ENCODE measurements at regions not wholly inside any gene's neighbourhood (a gene's known extent, or its start where the extent isn't known, plus 50 kb on each side); places are given as distances from the start of the nearest gene placed in this dataset.
A peak's percentile ranks its signal among the peaks of the same experiment; 100 is the strongest.

DNA sequence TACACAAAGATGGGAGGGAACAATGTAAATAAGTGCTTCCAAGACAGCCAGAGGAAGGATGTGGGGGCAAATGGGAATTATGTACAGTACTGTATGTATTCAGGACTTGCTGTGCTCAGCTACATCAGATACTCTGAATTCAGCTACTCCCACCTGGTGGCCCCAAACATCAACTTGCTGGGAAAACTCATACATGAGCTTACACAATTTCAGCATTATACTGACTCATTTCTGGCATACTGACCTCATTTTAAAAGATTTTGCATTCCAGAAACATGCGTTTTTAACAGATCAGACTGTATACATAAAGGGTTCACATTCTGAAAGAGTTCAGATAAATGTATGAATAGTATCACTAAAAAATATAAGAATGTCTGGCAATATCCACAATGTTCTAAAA, 59.7 kb downstream of the GPX5 start:
- peak; percentile 52 for DNase-seq (ENCODE audit: low spot score)
- no peak for FAIRE-seq

DNA sequence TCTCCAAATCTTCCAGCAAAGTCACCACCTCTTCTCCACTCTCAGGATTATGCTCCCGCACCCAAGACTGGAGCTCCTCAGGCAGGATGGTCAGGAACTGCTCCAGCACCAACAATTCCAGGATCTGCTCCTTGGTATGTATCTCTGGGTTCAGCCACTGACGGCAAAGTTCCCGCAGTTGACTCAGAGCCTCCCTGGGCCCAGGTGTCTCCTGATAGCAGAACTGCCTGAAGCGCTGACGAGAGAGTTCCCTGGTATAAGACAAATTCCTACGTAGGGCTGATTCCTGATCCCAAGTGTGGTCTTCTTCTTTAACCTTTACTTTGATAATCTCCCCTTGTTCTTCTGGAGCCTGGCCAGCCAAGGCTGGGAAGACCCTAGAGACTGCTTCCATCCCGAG, 60.6 kb downstream of the GPX5 start:
- FAIRE-seq = no peak
- DNase-seq (ENCODE audit: low spot score) = no peak

DNA sequence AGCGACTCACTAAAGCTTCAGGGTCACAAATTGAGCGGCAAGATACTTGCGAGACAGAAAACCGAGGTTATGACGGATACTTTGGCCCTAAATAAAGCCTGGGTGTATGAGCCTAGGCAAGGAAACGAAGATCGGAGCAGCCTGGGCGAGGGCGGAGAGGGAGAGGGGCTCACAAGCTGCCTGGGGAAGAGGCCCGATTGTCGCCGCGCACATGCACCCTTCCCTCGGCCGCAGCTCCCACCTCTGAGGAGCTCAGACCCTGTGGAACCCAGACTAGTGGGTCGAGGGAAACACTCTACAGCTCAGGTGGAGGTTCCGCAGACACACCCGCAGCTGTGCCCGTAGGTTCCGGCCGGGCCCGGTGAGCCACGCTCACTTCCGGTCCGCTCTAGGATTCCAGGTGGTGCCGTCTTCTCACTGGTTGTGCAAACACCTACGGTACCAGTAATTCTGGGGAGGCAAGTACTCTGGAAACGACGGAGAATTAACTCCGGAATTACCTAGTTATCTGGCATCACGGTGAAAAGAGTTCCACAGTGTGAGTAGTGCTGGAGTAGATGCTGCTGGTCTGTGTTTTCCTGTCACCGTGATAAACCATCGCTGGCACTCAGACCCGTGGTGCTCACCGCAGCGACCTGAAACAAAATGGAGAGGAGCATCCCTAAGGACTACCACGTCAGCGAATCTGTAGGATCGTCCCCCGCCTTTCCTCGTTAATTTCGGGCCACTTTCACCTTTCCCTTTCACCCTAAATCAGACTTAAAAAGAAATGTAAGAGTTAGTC, 61.5 kb downstream of the GPX5 start:
- DNase-seq (ENCODE audit: low spot score) = peak; percentile 59
- no peak for FAIRE-seq

DNA sequence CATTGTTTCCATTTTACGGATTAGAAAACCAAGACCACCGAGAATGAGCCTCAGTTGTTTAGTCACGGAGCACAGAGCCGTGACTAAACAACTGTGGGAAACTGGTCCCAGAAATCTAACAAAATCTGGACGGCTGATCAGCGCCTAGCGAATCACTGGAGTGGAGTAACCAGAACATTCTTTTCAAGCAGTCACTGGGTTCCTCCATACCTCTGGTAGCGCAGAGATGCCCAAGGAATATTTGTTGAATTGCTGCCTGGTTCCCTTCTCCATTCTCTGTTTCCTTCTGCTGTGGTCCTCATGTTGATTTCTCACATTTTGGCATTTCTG, 62.0 kb downstream of the GPX5 start:
- DNase-seq (ENCODE audit: low spot score) (no peak), FAIRE-seq (no peak)

DNA sequence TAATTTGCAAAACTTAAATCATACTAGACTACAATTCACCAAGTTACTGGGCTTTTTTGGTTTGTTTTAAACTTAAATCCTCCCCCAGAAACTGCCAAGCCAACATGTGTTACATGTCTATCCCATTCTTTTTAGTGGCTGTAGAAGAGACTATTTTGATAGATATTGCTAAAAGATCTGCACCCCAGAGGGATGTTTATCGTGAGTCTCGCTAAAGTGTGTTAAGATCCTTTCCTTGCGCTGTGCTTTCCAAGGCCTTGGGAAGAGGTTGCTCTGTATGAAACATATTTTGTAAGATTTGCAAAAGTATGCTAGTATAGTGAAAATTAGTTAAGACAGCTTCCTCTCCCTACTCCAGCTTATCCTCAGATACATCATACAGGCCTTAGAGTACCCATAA, 63.0 kb downstream of the GPX5 start:
- FAIRE-seq = no peak
- DNase-seq (ENCODE audit: low spot score) = no peak

DNA sequence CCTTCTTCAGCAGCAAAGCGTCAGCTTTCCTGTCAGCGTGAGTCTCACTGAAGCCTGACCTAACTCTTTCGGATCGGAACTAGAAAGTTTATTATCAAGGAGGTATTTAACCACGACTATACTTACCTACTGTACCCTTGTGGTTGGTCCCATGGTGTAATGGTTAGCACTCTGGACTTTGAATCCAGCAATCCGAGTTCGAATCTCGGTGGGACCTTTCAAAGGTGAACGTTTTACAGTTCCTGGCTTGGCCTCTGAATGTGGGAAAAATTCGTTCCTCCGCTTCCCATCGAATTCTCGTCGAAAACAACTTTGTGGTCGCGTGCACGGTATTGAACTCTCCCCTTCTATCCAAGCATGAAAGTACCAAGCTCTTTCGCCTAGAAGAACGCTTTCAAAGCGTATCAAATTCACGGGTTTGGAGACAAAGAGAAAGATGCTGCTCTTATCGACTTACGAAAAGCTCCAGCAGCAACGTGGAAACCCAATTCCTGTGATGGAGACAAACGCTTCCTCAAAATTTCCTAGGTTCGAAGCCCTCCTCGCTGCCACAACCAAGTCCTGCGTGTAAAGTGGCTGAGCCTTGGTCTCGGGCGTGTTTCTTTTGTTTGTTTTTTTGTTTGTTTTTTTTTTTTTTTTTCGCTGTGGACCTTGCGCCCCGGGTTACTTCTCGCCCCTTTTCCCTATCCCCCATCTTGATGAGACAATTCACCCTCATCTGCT, 63.7 kb downstream of the GPX5 start:
- DNase-seq (ENCODE audit: low spot score) (peak; percentile 96), FAIRE-seq (peak; percentile 88)

DNA sequence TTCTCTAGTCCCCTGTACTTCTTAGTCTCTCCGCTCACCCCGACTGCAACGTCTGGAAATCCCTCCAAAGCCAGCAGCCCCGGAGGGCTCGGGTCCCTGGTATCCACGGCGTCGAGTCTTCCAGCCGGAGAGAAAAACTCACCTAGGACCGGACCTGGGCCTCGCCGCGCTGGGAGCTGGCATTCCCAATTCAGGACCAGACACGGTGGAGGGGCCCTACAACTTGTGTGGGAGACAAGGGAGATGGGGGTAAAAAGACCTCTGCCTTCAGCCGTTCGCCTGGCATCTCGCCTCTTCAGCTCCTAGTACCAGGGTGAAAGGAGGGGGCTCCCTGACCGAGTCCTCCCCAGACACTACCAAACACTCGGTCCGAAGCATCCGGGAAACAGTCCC, 64.3 kb downstream of the GPX5 start:
- no peak for DNase-seq (ENCODE audit: low spot score)
- no peak for FAIRE-seq

DNA sequence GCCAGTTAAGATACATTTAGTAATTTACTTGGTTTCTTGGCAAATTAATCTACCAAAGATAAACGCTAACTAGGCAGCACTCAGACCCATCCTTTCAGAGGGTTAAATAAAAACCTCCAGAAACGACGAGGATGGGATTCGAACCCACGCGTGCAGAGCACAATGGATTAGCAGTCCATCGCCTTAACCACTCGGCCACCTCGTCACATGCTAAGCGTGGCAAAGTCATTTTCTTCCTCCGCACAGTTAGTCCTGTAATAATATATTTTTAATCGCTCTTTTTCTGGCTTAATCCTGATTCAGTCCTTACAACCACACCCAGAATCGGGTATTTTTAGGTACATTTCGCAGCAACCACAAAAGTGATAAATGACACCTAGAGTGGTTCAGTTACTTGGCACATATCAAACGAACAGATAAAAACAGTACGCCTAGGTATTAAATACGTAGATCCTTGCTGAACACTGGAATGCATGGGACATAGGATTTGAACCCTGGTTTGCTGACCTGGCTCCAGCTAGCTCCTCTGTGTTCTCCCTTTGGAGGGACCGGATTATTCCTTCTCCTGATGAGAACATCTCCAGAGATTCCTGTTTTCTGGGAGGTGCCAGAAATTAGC, 71.6 kb downstream of the GPX5 start:
- DNase-seq (ENCODE audit: low spot score) = peak; percentile 74
- FAIRE-seq = peak; percentile 59

DNA sequence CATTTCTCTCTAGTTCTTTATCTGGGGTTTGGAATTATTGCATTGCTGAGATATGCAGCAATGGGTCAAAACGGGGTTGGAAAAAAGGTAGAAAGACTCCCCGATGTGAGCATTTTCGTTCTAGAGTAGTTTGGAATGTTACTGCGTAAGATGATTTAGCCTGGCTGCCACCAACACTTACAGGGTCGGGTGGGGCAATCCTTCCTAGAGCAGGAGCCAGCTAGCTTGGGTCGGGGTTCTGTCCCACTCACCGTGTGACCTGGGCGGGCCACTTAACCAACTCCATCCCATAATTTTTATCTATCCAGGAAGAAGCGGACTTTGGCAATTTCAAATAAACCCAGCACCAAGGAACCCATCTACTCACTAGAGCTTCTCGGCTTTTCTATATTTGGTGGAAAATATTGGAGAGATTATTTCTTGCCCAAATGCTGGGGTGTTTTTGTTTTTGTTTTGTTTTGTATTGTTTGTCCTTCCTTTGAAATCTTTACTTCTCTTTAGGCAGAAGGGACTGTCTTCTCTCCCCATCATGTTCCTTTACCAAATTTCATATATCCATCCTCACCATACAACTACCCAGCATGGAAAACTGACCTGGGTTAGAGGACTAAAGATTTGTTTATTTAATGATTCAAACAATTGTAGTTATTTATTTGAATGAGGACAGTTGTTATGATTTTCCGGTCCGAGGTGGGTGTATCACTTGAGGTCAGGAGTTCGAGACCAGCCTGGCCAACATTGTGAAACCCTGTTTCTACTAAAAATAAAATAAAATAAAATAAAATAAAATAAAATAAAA, 72.4 kb downstream of the GPX5 start:
- DNase-seq (ENCODE audit: low spot score) (peak; percentile 44), FAIRE-seq (no peak)

DNA sequence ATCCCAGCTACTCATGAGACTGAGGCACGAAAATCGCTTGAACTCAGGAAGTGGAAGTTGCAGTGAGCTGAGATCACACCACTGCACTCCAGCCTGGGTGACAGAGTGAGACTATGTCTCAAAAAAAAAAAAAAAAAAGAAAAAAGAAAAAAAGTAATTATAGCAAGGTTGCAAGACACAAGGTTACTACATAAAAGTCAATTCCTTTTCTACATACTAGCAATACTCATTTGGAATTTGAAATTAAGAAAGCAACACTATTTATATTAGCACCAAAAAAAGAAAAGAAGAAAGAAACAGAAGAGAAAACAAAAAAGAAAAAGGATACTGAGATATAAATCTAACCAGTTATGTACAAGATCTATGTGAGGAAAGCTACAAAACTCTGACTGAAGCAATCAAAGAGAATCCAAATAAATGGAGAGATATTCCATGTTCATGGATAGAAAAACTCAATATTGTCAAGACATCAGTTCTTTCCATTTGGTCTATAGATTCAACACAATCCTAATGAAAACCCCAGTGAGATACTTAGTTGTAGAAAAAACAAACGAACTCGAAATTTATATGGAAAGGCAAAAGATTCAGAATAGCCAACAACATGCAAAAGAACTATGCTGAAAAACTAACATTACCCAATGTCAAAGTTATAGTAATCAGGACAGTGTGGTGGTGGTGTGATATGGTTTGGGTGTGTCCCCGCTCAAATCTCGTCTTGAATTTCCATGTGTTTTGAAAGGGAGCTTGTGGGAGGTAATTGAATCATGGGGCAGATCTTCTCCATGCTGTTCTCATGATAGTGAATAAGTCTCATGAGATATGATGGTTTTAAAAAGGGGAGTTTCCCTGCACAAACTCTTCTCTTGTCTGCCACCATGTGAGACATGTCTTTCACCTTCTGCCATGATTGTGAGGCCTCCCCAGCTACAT, 73.3 kb downstream of the GPX5 start:
- FAIRE-seq = no peak

DNA sequence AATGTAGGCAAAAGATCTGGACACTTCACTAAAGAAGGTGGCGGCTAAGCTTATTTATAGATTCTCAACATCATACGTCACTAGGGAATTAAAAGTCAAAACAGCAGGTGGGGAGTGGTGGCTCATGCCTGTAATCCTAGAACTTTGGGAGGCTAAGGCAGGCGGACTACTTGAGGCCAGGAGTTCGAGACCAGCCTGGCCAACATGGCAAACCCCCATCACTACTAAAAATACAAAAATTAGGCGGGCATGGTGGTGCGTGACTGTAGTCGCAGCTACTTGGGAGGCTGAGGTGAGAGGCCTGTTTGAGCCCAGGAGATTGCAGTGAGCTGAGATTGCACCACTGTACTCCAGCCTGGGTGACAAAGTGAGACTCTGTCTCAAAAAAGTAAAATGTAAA, 74.6 kb downstream of the GPX5 start:
- FAIRE-seq (no peak), DNase-seq (ENCODE audit: low spot score) (no peak)

More for the DNA sequence above, 73.3 kb downstream of the GPX5 start:
- no peak for DNase-seq (ENCODE audit: low spot score)

DNA sequence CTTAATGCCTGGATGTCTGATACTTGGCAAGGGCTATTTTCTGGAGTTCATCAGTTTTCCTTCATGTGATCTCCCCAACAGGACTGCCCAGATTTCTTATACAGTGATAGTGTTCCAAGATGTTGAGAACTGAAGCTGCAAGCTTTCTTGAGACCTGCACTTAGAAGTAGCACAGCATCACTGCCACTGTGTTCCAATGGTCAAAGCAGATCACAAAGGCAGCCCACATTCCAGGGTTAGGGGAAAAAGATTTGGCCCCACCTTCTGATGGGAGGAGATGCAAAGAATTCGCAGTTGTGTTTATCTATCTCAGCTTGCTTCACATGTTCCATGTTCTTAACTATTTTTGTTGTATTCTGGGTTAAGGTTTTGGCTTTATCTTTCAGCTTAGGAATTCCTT, 78.2 kb downstream of the GPX5 start:
- no peak for FAIRE-seq
- no peak for DNase-seq (ENCODE audit: low spot score)

DNA sequence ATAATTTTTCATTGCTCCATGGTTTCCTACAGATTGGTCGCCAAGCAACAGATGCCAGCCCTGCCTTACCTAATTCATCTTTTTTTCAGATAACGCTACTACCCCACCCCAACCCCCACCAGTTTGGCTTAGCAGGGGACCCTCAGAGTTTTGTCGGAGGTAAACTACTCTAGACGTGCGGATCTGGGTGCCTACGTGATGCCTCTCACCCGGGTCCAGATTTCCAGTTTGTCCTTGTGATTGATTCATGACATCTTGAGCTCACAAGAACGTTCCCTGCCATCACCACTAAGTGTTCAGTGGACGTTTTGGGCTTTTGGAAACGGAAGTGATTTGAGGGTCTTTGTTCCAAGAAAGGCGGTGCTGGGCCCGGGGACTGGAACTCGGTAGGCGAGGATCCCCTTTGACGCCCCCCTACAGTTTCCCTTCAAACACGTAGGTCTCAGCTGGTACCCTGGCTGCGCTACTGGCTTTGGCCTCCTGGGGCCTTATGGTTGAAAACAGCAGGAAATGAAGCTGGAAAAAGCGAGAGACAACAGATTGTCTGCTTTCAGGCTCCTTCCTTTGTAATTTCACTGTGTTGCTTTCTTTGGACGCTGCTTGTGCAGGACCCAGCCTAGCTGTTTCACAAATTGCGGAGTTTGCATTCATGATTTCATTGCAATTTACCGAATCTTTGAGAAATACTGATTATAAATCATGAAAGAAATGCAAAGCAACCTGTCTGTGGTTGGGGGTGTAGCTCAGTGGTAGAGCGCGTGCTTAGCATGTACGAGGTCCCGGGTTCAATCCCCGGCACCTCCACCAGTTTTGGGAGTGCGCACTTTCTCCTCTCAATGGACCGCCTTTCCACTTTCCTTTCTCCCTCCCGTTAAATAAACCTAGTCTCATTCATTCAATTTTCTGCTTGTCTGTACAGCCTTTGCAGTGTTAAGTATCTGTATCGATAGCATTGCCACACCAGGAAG, 81.0 kb downstream of the GPX5 start:
- peak; percentile 77 for DNase-seq (ENCODE audit: low spot score)
- peak; percentile 22 for FAIRE-seq

DNA sequence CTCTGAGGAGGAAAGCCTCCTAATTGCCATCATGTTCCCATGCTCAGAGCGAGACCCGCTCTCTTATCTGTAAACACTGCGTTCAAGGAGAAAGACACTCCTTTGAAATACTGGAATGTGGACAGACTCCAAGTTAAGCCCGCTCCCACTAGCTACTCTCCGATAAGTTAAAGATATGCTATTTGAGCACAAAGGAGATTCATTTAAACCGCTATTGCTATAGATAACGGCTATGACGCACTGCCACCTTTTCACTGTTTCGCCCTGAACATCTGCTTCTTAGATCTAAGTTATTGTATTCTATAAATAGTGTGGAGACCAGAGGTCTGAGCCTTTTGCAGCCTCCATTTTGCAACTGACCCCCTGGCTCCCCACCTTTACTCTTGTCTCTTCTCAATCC, 82.3 kb downstream of the GPX5 start:
- DNase-seq (ENCODE audit: low spot score) (no peak), FAIRE-seq (no peak)

DNA sequence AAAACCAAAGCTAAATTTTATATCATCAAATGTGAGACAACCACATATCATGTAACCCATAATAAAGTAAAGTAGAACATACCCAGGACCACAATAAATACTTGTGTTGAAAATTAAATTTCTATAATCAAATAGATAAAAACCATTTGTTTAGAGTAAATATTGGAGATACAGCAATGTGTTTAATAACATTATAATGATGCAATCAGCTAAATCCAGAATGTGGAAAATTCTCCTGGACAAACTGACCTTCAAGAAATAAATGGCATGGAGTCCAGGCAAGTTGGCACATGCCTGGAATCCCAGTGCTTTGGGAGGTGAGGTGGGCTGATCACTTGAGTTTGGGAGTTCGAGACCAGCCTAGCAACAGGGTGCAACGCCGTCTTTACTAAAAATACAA, 84.0 kb downstream of the GPX5 start:
- no peak for FAIRE-seq
- DNase-seq (ENCODE audit: low spot score) = no peak

DNA sequence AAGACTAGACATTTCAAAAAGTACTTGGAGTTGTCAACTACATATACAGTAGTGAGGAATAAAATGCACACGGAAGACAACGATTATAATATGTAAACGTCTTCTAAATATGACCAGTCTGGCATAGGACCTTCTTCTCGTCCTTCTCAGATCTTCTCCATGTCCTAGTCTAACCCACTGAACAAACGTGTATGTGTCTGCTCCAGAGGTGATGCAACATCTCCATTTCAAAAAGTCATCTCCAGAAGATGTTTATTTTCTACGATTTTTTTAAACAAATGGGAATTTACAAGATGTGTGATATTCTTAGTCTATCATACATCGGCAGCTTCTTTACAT, 89.9 kb downstream of the GPX5 start:
- DNase-seq (ENCODE audit: low spot score) (no peak), FAIRE-seq (no peak)

DNA sequence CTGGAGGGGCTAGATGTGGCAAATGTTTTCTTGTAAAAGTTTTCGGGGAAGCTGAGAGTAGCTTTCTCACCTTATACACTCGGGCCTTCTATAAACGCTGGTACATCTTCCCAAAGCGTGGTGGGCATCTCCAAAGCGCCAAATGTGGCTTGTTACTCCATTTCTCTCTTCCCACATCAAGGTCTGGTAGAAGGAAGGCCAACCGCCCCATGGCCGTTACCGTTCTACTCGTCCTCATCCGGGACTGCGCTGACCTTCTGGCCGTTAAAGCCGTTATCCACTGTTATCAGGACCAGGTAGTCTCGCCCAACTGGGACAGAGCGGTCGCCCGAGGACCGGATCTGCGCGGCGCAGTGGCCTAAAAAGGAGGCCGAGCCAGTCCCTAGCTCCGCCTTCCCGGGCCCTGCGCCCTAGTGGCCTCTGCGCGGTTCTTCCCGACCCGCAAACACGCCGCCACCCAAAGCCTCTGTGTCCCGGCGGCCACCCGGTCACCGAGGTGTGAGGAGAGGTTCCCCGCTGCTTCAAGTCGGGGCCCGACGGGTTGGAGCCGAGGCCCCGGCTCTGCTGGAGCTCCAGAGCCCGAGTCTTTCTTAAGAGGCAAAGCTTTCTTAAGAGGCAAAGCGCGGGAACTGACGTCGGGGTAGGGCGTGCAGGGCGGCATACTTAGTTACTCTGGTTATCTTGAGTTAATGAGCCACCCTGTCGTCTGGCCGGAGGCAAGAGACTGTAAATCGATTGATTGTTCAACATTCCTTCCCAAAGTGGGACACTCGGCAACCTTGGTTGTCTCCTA, 90.5 kb downstream of the GPX5 start:
- no peak for FAIRE-seq
- DNase-seq (ENCODE audit: low spot score) = no peak

DNA sequence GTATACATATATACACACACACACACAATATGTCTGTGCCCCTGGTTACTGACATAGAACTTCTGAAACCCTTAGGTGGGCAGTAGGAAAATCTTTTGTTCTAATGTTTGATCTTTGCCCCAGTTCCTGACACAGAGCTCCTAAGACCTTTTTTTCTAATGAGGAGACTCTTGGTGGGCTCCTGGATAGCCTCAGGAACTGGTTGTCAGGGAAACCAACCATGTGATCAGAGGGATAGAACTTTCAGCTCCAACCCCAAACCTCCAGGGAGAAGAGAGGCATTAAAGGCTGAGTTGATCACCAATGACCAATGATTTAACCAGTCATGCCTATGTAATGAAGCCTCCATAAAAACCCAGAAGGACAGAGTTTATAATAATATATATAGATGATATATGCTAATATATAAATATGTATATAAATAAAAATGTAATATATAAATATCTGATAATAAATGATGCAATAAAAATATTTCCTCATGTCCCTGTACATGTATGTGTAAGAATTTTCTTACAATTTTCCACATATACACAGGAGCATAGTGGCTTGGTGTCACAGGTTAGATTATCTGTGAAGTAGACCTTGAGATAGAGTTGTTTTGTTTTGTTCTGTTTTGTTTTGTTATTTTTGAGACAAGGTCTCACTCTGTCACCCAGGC, 93.3 kb downstream of the GPX5 start:
- DNase-seq (ENCODE audit: low spot score) = no peak

More for the DNA sequence above, 93.3 kb downstream of the GPX5 start:
- no peak for FAIRE-seq
